MM.1S (cell line): ENCODE measurements at regions not wholly inside any gene's neighbourhood (a gene's known extent, or its start where the extent isn't known, plus 50 kb on each side); places are given as distances from the start of the nearest gene placed in this dataset.

ENCODE experiments used
- DNase-seq: peaks from one replicate; pipeline ENCODE4 v3.0.0-alpha.2; 2015
- H2AFZ ChIP-seq: fragments of 300-600 bp; sonication (generic); 2 replicates; pipeline ENCODE4 v1.6.0; 2016; ENCODE audit warnings: antibody characterized with exemption, low read length
- H3F3A ChIP-seq: fragments of 300-600 bp; sonication (generic); 2 replicates; pipeline ENCODE4 v1.6.1; 2016; ENCODE audit warnings: mild to moderate bottlenecking, antibody characterized with exemption, low read length, moderate library complexity, mixed read lengths; ENCODE audit not compliant: insufficient read depth
- H3K27ac ChIP-seq: fragments of 300-600 bp; sonication (generic); 2 replicates; pipeline ENCODE4 v1.5.1; 2016; ENCODE audit warnings: mild to moderate bottlenecking, low read length
- H3K27me3 ChIP-seq: fragments of 300-600 bp; sonication (generic); replicated peaks from 2 replicates; pipeline ENCODE4 v1.6.0; 2016; ENCODE audit warnings: low read length; ENCODE audit not compliant: insufficient read depth
- H3K36me3 ChIP-seq: fragments of 300-600 bp; sonication (generic); replicated peaks from 2 replicates; pipeline ENCODE4 v1.6.1; 2016; ENCODE audit warnings: mild to moderate bottlenecking, low read length, mixed read lengths; ENCODE audit not compliant: insufficient read depth
- H3K4me1 ChIP-seq: fragments of 300-600 bp; sonication (generic); 2 replicates; pipeline ENCODE4 v1.6.1; 2016; ENCODE audit warnings: low read length, mixed read lengths
- H3K4me2 ChIP-seq: fragments of 300-600 bp; sonication (generic); 2 replicates; pipeline ENCODE4 v1.6.0; 2016; ENCODE audit warnings: low read depth, low read length
- H3K4me3 ChIP-seq: fragments of 300-600 bp; sonication (generic); 2 replicates; pipeline ENCODE4 v1.5.1; 2016; ENCODE audit warnings: low read length, mixed read lengths
- H3K79me2 ChIP-seq: fragments of 300-600 bp; sonication (generic); 2 replicates; pipeline ENCODE4 v1.6.1; 2016; ENCODE audit warnings: mixed run types, low read length, mixed read lengths
- H3K9ac ChIP-seq: fragments of 300-600 bp; sonication (generic); 2 replicates; pipeline ENCODE4 v1.6.1; 2016; ENCODE audit warnings: low read length, mixed read lengths
- H3K9me2 ChIP-seq: fragments of 300-600 bp; sonication (generic); replicated peaks from 2 replicates; pipeline ENCODE4 v1.6.1; 2016; ENCODE audit warnings: mild to moderate bottlenecking, low read length, mixed read lengths; ENCODE audit not compliant: insufficient read depth
- H3K9me3 ChIP-seq: fragments of 300-600 bp; sonication (generic); replicated peaks from 2 replicates; pipeline ENCODE4 v1.6.1; 2016; ENCODE audit warnings: mild to moderate bottlenecking, low read length, mixed read lengths; ENCODE audit not compliant: insufficient read depth
- H4K20me1 ChIP-seq: fragments of 300-600 bp; sonication (generic); 2 replicates; pipeline ENCODE4 v1.6.1; 2016; ENCODE audit warnings: mild to moderate bottlenecking, low read length, moderate library complexity, mixed read lengths; ENCODE audit not compliant: insufficient read depth
- EZH2 ChIP-seq: fragments of 300-600 bp; sonication (generic); optimal IDR thresholded peaks from 2 replicates; pipeline ENCODE3; 2017; ENCODE audit warnings: low read depth, mild to moderate bottlenecking, antibody characterized with exemption, low read length, mixed read lengths
- EZH2phosphoT487 ChIP-seq: fragments of 300-600 bp; sonication (generic); IDR thresholded peaks from 2 replicates; pipeline ENCODE4 v1.6.1; 2018; ENCODE audit warnings: antibody characterized with exemption, low read length
- TF ChIP-seq, protein P1 (sequence below): fragments of 300-600 bp; sonication (generic); IDR thresholded peaks from 2 replicates; pipeline ENCODE4 v1.5.1; 2016; ENCODE audit warnings: antibody characterized with exemption, low read length, mixed read lengths

GRCh38 chr20:48191200-48191599, 405.9 kb upstream of the SULF2 start:
- no peak overlapping the region for H3K4me3 ChIP-seq
- no peak overlapping the region for H2AFZ ChIP-seq
- H3K79me2 ChIP-seq: no peaks in the 10 kb centered on the region
- no peak overlapping the region for H3K9ac ChIP-seq
- no peaks in the 10 kb centered on the region for H3K36me3 ChIP-seq
- no peaks in the 10 kb centered on the region for H3K4me1 ChIP-seq
- no peak overlapping the region for H3K27ac ChIP-seq
- no peaks in the 10 kb centered on the region for H3K9me2 ChIP-seq
- TF ChIP-seq, protein P1, sequence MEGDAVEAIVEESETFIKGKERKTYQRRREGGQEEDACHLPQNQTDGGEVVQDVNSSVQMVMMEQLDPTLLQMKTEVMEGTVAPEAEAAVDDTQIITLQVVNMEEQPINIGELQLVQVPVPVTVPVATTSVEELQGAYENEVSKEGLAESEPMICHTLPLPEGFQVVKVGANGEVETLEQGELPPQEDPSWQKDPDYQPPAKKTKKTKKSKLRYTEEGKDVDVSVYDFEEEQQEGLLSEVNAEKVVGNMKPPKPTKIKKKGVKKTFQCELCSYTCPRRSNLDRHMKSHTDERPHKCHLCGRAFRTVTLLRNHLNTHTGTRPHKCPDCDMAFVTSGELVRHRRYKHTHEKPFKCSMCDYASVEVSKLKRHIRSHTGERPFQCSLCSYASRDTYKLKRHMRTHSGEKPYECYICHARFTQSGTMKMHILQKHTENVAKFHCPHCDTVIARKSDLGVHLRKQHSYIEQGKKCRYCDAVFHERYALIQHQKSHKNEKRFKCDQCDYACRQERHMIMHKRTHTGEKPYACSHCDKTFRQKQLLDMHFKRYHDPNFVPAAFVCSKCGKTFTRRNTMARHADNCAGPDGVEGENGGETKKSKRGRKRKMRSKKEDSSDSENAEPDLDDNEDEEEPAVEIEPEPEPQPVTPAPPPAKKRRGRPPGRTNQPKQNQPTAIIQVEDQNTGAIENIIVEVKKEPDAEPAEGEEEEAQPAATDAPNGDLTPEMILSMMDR: no peak
- TF ChIP-seq EZH2phosphoT487 (no peak), EZH2 (no peak)
- no peaks in the 10 kb centered on the region for H4K20me1 ChIP-seq
- no peaks in the 10 kb centered on the region for H3K9me3 ChIP-seq
- no peak overlapping the region for H3K4me2 ChIP-seq
- H3K27me3 ChIP-seq: no peaks in the 10 kb centered on the region
- no peaks in the 10 kb centered on the region for H3F3A ChIP-seq
- DNase-seq: no peak

DNA sequence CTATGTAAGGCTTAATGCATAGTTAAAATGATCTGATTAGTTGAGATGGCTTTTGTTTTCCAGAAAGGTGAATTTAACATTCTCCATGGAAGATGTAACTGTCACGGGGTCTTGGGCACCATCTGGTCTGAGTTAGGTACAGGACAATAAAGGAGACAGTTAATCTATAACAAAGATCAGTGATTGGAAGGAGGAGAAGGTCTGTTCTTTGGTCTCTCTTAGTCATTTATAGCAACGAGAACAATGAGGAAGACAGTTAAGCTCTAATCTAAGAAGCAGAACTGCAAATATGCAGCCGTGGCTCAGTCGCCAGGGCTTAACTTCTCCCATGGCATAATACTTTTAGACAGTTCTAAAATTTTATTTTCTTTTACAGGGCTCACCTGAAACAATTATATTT, 405.5 kb upstream of the SULF2 start:
- Histone ChIP-seq H3K36me3 (no peaks in the 10 kb centered on the region), H3K79me2 (no peaks in the 10 kb centered on the region), H3K4me1 (no peaks in the 10 kb centered on the region), H3F3A (no peaks in the 10 kb centered on the region), H3K27ac (no peak overlapping the region), H3K4me2 (no peak overlapping the region), H2AFZ (no peak overlapping the region), H3K9me3 (no peaks in the 10 kb centered on the region), H3K9me2 (no peaks in the 10 kb centered on the region), H3K27me3 (no peaks in the 10 kb centered on the region), H3K4me3 (no peak overlapping the region), H3K9ac (no peak overlapping the region), H4K20me1 (no peaks in the 10 kb centered on the region)
- no peak for DNase-seq
- TF ChIP-seq EZH2: no peak
- no peak for TF ChIP-seq EZH2phosphoT487
- TF ChIP-seq, protein P1: no peak

DNA sequence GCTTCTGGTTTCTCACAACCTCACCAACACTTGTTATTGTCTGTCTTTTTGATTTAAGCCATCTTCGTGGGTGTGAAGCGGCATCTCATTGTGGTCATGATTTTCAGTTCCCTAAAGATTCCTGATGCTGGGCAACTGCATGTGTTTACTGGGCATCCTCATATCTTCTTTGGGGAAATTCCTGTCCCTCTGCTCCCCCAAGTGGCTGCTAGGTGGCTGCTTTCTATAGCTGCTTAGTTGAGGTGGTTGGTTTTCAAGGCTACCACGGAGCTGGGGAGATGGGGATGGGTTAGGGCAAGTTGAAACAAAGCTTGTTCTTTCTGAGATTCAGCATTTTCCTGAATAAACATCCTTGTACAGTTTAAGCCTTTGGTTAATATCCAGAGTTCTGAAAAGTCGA, 403.9 kb upstream of the SULF2 start:
- H3K9me3 ChIP-seq: no peaks in the 10 kb centered on the region
- no peak overlapping the region for H3K4me2 ChIP-seq
- no peak overlapping the region for H3K27ac ChIP-seq
- no peaks in the 10 kb centered on the region for H3K9me2 ChIP-seq
- no peaks in the 10 kb centered on the region for H4K20me1 ChIP-seq
- no peak overlapping the region for H2AFZ ChIP-seq
- H3K4me1 ChIP-seq: no peaks in the 10 kb centered on the region
- TF ChIP-seq, protein P1: peak; percentile 54
- TF ChIP-seq EZH2phosphoT487: no peak
- no peaks in the 10 kb centered on the region for H3F3A ChIP-seq
- no peaks in the 10 kb centered on the region for H3K79me2 ChIP-seq
- no peaks in the 10 kb centered on the region for H3K27me3 ChIP-seq
- H3K4me3 ChIP-seq: no peak overlapping the region
- H3K36me3 ChIP-seq: no peaks in the 10 kb centered on the region
- DNase-seq: peak; percentile 16
- no peak overlapping the region for H3K9ac ChIP-seq

DNA sequence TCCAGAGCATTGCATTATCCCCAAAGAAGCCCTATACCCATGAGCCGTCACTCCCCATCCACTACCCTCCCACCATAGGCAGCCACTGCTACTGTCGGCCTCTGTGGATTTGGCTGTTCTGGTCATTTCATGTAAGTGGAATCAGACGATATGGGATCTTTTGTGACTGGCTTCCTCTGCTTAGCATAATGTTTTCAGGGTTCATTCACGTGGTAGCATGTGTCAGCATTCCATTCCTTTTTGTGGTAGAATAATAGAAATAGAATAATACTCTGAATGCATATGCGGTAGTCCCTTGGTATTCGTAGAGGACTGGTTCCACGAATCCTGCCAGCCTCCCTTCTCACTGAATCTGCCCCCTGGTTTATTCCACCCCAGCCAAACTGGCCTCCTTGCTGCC, 402.6 kb upstream of the SULF2 start:
- Histone ChIP-seq H3K4me1 (no peaks in the 10 kb centered on the region), H3K79me2 (no peaks in the 10 kb centered on the region), H3K9me2 (no peaks in the 10 kb centered on the region), H3K4me3 (no peak overlapping the region), H4K20me1 (no peaks in the 10 kb centered on the region), H3K36me3 (no peaks in the 10 kb centered on the region), H3K27me3 (no peaks in the 10 kb centered on the region), H2AFZ (no peak overlapping the region), H3K4me2 (no peak overlapping the region), H3K9ac (no peak overlapping the region), H3K27ac (no peak overlapping the region), H3F3A (no peaks in the 10 kb centered on the region), H3K9me3 (no peaks in the 10 kb centered on the region)
- no peak for DNase-seq
- TF ChIP-seq, protein P1: no peak
- TF ChIP-seq EZH2: no peak
- no peak for TF ChIP-seq EZH2phosphoT487
